Adrenal gland (tissue), 5 donors: ENCODE measurements at regions not wholly inside any gene's neighbourhood (a gene's known extent, or its start where the extent isn't known, plus 50 kb on each side); places are given as distances from the start of the nearest gene placed in this dataset.

Experiments
- CTCF ChIP-seq, 6 experiments: fragments of 450-650 bp in 4 of 6; fragments of 200-600 bp in 2 of 6; sonication (generic) in 1 of 6; IDR thresholded peaks; 1 replicate in 5 of 6; 2 replicates in 1 of 6; pipeline versions ENCODE4 v1.5.1 to v1.8.0; 2016 to 2021; ENCODE audit warnings: antibody characterized with exemption in 6 of 6, mild to moderate bottlenecking in 2 of 6, moderate library complexity in 1 of 6
- POLR2A ChIP-seq, 2 donors: fragments of 450-650 bp; IDR thresholded peaks; one replicate each; pipeline ENCODE4 v1.6.1; 2017; ENCODE audit warnings: antibody characterized with exemption in 2 of 2, mild to moderate bottlenecking in 2 of 2, moderate library complexity in 1 of 2
- donor health status: DM: no; HTN: no; CAD: no.

GRCh38 chr1:22228505-22228911, 85.6 kb upstream of the WNT4 start:
- TF ChIP-seq CTCF (IDR thresholded peaks at IDR 0.05) (no peak), POLR2A (IDR thresholded peaks at IDR 0.05) (no peak)
